NK-92 treated with Interleukin-12 subunit alpha and Interleukin-12 subunit beta, amount 100 ng/mL, for 24 hours (cell line): ENCODE measurements at regions not wholly inside any gene's neighbourhood (a gene's known extent, or its start where the extent isn't known, plus 50 kb on each side); places are given as distances from the start of the nearest gene placed in this dataset.
"Not testable (repeated sequence)": the region's sequence is repeated elsewhere in the genome, so short reads cannot be mapped to it uniquely, and the experiment has no call there.

Experiments
- DNase-seq: peaks from one replicate; lab custom pipeline; 2025; lab: John Stamatoyannopoulos, UW

DNA sequence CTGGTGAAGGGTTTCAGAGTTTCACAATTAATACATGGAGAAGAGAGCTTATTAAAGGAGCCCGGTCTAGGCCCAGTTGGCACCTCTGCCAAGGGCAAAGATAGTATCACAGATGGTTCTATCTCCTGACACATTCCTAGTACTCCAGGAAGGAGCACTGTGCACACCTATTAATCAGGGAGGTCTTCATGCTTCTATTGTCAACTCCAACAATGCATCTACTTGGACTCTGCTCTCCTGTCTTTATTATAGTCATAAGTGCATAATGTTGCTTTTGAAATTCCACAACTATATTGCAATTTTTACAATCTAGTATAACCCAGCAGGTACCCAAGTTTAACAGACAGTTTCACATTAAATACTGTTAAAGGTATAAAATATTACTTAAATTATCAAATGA lies 174.5 kb upstream of the TSC22D1 start:
- no peak for DNase-seq

DNA sequence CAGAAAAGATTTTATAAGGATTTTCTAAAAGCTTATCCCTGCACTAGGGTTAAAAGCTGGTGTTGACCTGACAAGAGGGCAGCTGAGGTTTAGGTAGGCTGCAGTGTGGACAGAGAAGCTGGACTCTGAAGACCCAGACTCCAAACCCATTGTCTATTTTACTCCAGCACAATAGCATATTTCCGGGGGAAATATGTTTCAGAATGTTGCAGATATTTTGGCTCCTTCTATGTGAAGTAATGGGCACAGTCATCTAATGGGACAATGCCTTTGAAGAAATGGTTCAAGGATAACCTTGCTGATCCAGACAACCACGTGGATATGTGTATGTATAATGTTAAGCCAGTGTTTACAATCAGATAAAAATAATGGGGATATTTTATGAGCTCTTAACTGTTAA lies 173.8 kb upstream of the TSC22D1 start:
- DNase-seq = no peak

DNA sequence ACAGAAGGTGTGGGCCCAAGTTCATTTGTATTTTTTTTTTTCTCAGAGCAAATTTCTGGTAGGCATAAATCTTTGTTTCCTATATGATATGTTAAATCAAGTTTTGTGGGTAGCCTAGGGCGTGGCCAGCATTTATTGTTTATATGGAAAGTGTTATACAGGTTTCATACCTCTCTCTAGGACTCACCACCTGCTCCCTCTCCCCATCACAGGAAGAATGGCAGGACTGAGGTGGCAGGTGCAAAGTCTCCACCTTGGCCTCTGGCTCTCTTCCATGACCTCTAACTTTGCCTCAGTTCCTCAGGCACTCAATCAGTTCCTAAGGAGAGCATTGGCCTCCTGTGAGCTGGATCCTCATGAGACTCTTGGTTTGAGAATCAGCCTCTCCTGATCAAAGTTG lies 172.3 kb upstream of the TSC22D1 start:
- no peak for DNase-seq

DNA sequence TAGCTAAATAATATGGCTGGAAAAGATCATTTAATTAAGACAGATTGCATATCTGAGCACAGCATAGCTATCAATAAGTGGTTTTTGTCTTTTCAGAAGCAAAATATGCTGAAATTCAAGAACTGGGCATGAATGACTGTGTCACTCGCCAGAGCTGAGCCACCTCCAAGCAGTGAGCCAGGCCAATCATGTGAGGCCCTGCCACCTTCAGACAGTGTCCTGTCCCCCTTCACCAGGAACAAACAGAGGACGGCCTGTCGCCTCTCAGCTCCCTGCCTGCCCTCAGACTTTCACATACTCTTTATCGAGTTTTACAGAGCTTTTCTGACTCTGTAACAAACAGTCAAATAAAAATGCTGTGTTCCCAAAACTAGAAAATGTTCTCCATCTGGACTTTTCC lies 171.0 kb upstream of the TSC22D1 start:
- DNase-seq = no peak

DNA sequence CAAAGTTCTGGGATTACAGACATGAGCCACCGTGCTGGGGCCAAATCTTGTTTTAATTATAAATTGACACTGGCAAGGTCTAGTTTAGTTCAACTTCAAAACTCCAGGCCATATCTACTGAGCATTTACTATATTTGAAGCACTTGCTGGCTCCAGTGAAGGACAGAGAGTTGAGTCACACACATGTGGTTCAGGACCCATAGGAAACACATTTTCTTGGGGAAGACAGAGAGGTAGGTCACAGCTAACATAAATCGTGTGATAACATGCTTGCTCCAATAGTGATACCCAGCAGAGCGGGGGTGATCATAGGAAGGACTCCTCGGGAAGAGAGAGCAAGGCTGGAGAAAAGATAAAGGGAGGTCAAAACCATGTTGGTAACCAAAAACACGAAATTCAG lies 170.6 kb upstream of the TSC22D1 start:
- DNase-seq = no peak

DNA sequence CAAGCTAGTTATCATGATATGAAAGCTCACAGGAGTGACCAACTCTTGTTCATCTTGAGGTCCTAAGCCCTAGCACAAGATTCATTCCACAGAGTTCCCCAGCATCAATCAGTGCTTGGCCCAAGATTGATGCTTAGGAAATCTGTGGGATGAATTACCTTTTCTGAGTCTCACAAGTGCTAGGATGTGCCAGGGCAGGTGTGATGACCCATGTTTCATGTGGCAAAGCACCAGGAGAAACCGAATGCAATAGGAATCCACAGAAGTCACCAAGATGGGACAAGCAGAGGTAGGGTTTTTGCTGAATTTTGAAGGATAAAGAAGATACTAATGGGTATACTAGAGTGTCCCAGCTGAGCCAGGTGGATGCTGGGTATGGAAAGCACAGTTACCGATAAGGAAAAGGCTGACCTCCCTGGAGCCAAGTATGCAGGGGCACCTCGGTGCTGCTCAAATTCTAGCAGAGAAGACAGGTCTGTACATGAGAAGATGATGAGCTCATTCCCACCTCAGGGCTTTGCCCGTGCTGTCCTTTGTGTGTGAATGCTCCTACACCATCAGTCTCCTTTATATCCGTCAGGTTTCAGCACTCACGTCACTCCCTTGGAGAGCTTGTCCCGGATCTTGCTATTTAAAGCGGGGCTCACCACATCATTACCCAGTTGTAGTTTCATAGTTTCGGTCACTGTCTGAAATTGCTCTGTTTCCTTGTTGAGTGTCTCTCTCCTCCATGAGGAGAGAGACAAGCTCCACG lies 168.9 kb upstream of the TSC22D1 start:
- no peak for DNase-seq

DNA sequence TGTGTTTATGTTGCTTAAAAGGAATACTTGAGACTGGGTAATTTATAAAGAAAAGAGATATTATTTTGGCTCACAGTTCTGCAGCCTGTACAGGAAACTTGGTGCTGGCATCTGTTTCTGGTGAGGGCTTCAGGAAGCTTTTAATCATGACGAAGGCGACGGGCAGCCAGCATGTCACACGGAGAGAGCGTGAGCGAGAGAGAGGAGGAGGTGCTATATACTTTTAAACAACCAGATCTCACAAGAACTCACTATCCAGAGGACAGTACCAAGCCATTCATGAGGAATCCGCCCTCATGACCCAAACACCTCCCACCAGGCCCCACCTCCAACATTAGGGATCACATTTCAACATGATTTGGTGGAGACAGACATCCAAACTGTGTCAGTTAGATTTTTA lies 163.4 kb upstream of the TSC22D1 start:
- no peak for DNase-seq

DNA sequence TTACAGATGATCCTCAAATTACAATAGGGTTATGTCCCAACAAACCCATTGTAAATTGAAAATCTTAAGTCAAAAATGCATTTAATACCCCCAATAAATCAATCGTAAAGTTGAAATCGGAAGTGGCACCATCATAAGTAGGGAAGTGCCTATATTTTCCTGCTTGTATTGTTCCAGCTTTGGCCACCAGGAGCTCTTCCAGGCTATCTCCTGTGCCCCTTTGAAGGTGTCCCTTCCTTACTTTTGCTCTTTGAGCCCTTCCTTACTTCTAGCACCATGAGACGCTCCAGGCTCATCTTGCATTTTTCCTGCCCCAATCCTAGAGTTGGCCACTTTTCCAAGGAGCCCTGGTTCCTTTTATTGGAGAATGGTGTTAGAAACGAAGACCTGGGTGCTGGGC lies 163.0 kb upstream of the TSC22D1 start:
- DNase-seq = no peak

DNA sequence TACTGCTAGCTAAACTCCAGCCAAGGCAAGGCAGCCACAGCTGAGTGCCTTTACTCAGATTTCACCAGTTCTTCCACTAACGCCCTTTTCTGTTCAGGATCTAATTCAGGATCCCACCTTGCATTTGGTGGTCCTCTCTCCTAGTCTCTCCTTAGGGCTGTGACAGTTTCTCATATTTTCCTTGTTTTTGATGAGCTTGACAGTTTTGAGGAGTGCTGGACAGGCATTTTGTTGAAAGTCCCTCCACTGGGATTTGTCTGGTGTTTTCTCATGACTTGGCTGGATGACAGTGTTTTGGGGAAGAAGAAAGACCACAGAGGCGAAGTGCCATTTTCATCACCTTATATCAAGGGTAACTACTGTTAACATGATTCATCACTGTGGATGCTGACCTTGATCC lies 162.3 kb upstream of the TSC22D1 start:
- no peak for DNase-seq

DNA sequence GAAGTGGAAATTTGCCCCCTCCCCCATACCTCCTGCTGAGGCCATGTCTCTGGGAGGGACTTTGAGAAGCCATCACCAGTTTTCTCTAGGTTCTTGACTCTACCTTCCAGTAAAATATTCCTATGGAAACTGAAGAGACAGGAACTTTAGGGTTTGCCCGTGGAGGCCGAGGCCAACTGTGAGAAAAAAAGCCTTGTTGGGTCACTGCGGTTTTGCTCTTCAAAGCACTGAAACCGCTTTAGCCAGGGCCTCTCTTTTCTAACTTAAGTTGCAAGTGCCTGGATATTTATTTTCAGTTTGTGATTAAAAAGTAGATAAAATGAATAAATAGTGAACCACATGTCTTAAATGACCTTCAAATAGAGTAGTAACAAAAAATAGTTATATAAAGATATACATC lies 159.7 kb upstream of the TSC22D1 start:
- no peak for DNase-seq

DNA sequence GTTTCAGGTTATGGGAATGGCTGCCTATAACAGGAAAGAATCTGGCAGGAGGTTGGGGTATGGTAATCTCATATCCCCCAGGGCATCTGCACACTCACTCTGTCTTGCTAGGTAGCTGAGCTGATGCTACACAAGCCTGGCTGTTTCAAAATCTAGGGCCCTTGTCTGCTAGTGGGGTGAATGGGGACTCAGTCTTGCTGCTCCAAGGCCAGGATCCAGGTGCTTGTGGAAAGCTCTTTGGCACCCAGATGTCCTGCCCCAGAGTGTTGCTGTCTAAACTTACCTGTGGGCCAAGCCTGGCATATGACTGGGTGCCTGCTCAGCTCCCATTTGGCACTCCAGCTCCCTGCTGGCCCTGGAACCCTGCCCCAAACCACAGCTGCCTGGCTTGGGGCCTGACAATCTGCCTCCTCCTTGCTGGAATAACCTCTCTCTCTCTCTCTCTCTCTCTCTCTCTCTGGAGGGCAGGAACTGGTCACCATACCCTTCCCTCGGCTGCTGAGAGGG lies 158.1 kb upstream of the TSC22D1 start:
- DNase-seq = no peak

DNA sequence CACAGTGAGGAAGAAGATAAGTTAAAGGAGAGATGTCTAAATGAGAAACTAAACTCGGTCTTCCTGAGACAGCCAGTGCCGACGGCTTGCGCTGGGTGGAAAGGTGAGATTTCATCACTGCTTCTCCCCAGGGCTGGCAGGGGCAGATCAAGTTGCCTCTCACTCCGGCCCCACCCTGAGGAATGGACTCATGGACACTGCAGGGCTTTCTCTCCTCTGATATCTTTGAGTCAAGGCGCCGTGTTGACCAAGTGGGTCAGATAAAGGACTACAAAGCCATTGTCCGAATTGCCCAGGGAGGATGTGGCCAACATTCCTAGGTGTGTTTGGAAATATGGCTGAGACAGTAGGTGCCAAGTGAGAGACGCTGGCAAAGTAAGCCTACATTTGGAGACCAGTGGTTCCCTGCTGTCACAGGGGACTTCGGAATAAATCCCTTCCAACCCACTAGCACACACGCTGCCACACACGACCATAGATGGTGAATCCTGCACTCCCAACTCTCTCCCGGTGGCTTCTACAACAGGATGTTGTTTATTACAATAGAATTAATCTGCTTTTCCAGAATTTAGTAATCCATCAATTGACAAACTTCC lies 156.5 kb upstream of the TSC22D1 start:
- no peak for DNase-seq

DNA sequence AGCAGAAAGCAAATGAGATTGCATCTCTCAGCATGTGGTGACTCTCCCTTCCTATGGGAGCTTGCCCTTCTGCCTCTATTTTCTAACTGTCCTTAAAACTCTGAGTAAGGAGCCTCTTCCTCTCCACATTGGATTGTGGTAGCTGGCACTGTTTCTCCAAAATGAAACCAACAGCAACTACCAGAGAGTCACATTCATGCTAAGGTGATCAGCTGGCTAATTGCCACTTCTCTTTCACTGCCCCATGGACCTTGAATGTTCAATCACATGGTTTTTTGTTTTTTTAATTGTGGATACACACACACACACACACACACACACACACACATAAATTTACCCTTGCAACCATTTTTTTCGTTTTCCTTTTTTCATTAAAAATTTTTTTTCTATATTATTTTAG lies 154.7 kb upstream of the TSC22D1 start:
- no peak for DNase-seq

DNA sequence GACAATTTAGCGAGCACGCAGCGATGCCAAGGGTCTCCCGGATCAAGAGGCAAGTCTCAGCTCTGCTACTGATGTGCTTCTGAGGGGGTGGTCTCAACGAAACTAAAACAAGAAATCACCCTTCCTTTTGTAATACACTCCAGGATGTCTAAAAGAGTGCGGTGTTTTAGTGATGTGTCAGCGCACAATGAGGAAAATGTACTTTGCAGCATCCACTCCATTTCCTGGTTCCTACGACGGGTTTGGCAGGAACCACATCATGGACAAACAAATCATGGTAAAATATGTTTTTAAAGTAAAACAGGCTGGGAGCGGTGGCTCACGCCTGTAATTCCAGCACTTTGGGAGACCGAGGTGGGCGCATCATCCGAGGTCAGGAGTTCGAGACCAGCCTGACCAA lies 154.0 kb upstream of the TSC22D1 start:
- no peak for DNase-seq

DNA sequence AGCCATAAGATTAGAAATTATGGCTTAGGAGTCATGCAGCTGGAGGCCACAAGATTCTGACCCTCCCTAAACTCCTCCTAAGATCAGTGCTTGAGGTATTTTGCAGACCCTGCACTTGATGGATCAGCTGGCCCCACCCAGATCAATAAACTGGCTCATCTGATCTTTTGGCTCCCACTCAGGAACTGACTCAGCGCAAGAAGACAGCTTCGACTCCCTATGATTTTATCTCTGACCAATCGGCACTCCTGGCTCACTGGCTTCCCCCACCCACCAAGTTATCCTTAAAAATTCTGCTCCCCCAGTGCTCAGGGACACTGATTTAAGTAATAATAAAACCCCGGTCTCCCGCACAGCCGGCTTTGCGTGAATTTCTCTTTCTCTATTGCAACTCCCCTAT lies 151.5 kb upstream of the TSC22D1 start:
- DNase-seq = not testable (repeated sequence)

DNA sequence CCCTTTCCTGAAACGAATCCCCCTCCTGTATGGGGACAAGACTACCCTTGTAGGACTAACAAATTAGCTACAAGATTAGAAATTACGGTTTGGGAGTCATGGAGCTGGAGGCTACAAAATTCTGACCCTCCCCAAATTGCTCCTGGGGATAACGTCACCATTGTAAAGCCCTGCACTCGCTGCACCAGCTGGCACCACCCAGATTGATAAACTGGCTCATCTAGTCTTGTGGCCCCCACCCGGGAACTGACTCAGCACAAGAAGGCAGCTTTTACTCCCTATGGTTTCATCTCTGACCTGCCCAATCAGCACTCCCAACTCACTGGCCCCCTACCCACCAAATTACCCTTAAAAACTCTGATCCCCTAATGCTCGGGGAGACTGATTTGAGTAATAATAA lies 150.6 kb upstream of the TSC22D1 start:
- no peak for DNase-seq

DNA sequence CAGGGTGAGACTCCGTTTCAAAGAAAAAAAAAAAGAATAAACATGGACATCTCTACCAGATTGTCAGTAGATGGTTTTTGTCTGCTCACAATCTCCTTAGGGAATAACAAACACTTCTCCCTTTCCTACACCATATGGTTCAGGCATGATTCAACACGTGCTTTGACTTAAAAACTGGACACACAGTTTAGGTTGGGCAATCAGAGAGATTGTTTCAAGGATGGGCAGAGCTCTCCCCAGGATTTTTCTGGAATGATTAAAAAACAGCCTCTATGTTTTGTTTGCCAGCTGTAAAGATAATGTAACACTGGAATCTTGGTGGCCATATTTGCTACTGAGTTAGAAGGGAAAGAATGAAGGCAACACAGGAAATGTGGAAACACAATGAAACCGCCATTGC lies 150.1 kb upstream of the TSC22D1 start:
- DNase-seq = no peak

DNA sequence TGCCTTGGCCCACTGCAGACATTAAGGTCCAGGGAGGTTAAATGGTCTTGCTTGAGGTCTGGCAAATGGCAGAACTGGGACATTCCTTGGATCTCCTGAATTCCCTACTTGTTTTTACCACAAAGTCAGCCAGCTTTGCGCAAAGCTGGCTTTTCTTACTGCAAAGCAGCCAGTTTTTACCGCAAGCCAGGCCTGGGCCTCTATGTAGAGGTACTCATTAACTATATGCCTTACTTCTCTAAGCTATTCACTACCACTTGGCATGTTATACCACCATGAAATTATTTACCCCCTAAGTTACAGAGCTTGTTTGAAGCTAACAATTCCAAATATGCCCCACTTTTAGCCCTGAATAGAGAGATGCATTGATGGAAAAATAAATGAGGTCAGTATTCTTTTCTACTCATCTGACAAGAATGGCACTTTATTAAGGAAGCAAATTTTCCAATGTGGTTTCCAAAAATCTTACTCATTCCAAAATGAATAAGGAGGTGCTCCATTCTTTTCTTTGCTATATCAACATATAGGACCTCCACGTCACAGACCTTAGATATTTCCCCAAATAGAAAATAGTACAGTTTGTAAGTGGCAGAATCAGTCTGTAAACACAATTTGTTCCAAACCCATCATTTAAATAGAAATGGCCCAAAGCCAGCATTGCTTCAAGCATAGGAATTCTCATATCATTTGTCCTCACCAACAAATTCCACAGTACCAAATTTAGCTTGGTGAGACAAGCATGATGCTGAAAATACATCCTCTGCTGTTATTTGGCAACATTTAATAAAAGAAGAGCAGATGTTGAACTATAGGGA lies 143.9 kb upstream of the TSC22D1 start:
- no peak for DNase-seq

DNA sequence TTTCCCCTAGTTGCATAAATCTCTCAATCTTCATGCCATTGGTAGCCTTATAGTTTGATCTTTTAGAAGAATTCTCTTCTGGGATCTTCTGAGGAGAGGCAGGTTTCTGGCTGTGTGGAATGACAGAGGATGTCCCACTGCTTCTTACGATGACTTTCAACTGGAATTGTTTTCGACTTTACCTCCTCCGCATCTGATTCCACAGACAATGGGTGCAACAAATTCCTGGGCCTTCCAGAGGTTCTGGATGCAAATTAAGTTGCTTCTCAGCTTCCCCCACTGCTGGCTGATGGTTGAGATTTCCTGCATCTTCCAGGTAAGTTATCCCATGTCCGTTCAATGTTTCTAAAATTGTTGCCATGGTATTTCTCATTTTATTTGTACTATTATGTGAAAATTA lies 142.3 kb upstream of the TSC22D1 start:
- DNase-seq = no peak

DNA sequence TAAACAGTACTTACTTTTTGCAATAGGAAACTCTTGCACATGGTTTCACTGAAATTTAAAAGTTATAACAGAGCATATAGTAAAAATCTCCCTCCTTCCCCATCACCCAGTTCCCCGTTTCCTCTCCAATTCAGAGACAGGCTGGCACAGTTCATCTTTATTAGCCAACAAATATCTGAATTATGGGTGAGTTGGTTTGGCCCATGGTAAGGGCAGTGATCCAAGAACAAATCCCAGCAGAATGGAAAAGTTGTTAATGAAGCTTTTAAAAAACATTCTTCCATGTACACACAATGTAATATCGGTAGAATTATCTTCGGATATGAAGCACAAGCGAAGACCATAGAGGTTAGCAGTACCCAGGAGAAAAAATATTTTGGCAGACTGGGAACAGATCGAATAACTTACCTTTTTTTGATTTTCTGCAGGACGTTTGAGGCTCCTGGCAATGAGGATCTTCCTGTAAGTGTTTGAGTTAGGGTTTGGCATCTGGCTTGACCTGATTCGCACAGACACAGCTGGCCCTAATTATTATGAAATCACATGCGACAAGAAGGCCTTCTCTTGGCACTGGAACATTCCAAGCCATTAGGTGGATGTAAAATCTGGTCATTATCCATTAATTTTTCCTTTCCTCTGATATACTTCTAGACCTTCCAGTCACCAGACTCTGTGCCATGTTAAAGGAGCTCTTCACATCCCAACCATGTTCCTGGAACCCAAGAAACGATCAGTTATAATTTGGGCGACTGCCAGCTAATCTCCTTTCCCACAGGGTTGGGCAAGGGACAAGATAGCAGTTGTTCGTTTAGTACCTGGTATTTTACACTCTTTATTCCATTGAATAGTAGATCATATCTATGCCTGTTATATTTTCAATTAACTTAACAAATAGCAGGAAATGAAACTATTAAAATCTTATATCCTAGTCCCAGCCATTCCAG lies 139.4 kb upstream of the TSC22D1 start:
- no peak for DNase-seq

DNA sequence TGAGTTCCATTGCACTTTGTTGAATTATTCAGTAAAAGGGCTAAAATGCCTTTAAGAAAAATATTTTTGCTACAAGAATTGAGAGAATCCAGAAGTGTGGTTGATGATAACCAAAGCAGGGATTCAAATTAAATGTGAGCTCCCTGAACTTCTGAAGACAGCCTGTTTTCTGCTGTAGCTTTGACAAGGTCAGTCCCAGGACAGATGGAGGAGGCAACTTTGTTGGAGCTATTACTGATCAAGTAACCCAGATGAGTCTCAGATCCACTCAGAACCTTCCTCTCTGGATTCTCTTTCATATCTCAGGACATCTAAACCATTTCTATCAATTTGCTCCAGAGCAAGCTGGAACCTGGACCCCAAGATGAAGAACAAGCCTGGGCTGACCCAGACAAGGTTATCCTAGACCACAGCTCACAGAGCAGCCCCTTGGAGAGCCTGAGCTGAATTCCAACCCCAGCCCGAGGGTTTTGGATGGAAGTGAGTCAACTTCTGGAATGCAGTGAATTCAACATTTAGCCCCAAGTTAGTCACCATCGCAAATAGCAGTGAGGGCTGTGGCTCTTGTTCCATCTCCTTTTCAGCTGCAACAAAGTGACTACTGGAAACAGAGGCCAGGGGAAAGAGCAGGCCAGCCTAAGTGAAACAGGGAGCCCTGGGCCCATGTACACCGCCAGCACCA lies 137.8 kb upstream of the TSC22D1 start:
- no peak for DNase-seq
